Panc1 (cell line): ENCODE measurements at regions not wholly inside any gene's neighbourhood (a gene's known extent, or its start where the extent isn't known, plus 50 kb on each side); places are given as distances from the start of the nearest gene placed in this dataset.

ENCODE experiments used
- ATAC-seq: fragments of 200-7000 bp; cut with Tn5 transposase; 2 replicates; pipeline ENCODE4 v1.9.1; 2020; ENCODE audit warnings: mild to moderate bottlenecking, moderate library complexity
- BruUV-seq: library from RNA; stranded (reverse); fragments of 400-500 nt; replicated peaks from 2 replicates; lab custom pipeline; 2021; lab: Mats Ljungman, UMichigan
- CTCF ChIA-PET: fragments of 300-600 bp; sonication (Branson Sonifier 250); formaldehyde crosslinking; loops from one replicate; lab custom pipeline; 2022; ENCODE audit warnings: antibody characterized with exemption; lab: Charles Lee
- POLR2A ChIA-PET: fragments of 300-600 bp; sonication (Branson Sonifier 250); formaldehyde crosslinking; loops from one replicate; lab custom pipeline; 2022; ENCODE audit warnings: antibody characterized with exemption; lab: Charles Lee
- DNase-seq: peaks from one replicate; pipeline ENCODE4 v3.0.0-alpha.2; 2010; ENCODE audit warnings: low read depth, low spot score
- H3K27ac ChIP-seq: 2 replicates; pipeline ENCODE4 v1.5.1; 2011; ENCODE audit warnings: mild to moderate bottlenecking, low read length, inconsistent platforms
- H3K27me3 ChIP-seq: fragments of 200-500 bp; sonication (Bioruptor generic); 2 replicates; pipeline ENCODE4 v1.6.0; 2014; ENCODE audit warnings: low read length, inconsistent platforms; ENCODE audit not compliant: control insufficient read depth, insufficient read depth
- H3K36me3 ChIP-seq: fragments of 200-500 bp; sonication (Bioruptor generic); 2 replicates; pipeline ENCODE4 v1.5.1; 2014; ENCODE audit warnings: inconsistent platforms, mild to moderate bottlenecking, low read length, moderate library complexity; ENCODE audit not compliant: control insufficient read depth, insufficient read depth
- H3K4me1 ChIP-seq: 2 replicates; pipeline ENCODE4 v1.5.1; 2011; ENCODE audit warnings: inconsistent platforms, mild to moderate bottlenecking, low read length, moderate library complexity; ENCODE audit not compliant: control insufficient read depth, insufficient read depth
- H3K4me3 ChIP-seq, 2 experiments: 2 replicates each; pipeline ENCODE4 v1.5.1; 2011 to 2012; ENCODE audit warnings: low read depth in 2 of 2, low read length in 2 of 2, mild to moderate bottlenecking in 2 of 2, inconsistent platforms in 1 of 2, moderate library complexity in 1 of 2
- H3K9me3 ChIP-seq: fragments of 200-500 bp; sonication (Bioruptor generic); 2 replicates; pipeline ENCODE4 v1.5.1; 2014; ENCODE audit warnings: low read depth, mild to moderate bottlenecking, inconsistent platforms, low read length, moderate library complexity; ENCODE audit not compliant: control insufficient read depth, insufficient read depth
- CTCF ChIP-seq: fragments of 450-650 bp; IDR thresholded peaks from 2 replicates; pipeline ENCODE4 v1.5.1; 2017; ENCODE audit warnings: mild to moderate bottlenecking
- POLR2AphosphoS5 ChIP-seq: IDR thresholded peaks from 2 replicates; pipeline ENCODE4 v1.6.1; 2012; ENCODE audit warnings: mild to moderate bottlenecking, low read depth, low read length, moderate library complexity
- REST ChIP-seq, 2 experiments: IDR thresholded peaks; 2 replicates each; pipeline ENCODE4 v1.6.1; 2011 to 2012; ENCODE audit warnings: low read depth in 2 of 2, control low read depth in 1 of 2, low read length in 1 of 2, mild to moderate bottlenecking in 1 of 2, moderate library complexity in 1 of 2; ENCODE audit not compliant: insufficient read depth in 1 of 2
- SIN3A ChIP-seq: IDR thresholded peaks from 2 replicates; pipeline ENCODE4 v1.6.1; 2012; ENCODE audit warnings: low read depth, mild to moderate bottlenecking, low read length, moderate library complexity, borderline replicate concordance; ENCODE audit not compliant: insufficient read depth
- TCF7L2 ChIP-seq: IDR thresholded peaks from 2 replicates; pipeline ENCODE4 v1.6.1; 2011; ENCODE audit warnings: mild to moderate bottlenecking, low read depth, low read length, inconsistent platforms
- in situ Hi-C: cut with HindIII; loops from 2 replicates; pipeline ENCODE4 v1.10.0; 2016; ENCODE audit warnings: low sequenced_read_pairs, low pct_unique_long_range_greater_than_20kb
- intact Hi-C: fragments of 100-400 bp; cut with micrococcal nuclease; formaldehyde crosslinking; loops from one replicate; pipeline ENCODE4 v1.10.0; 2022; ENCODE audit not compliant: unreplicated experiment

DNA sequence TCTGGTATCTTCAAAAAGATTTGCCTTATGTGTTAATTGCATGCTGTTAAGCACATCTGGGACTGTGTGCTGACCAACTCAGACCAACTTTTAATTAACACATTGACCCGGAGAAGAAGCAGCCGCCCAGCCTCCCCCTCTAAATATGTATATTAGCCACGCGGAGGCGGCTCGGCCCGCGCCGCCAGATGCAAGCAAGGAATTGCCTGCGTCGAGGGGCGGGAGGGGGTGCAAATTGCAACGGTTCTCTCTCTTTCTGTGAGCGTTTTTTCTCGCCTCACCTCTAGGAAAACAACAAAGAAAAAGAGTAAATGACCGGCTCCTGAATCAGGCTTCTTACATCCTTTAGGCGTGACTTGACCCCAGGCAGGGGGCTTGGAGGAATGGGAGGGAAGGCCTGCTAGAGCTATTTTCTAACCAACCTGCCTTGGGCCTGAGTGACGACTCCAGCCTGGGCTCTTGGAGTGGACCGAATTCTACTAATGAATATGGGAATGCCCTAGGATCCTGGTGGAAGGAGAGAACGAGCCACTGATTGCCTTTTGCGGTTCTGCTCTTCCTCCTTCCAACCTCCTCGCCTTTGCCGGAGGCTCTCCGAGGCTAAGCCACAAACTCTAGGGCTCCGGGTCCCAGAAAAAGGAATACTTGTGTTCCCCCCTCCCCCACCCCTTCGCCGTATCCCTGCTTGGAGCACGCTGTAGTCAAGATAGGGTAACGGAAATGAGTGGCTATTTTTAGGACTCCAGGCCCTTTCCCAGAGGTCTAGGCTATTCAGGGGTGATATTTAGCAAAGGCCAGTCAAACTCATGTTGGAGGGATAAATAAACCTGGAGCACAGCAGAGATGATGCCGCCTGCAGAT lies 417.0 kb upstream of the ESRRG start:
- intact Hi-C loops: no loop called here
- POLR2A ChIA-PET: no interaction called here
- Histone ChIP-seq H3K27ac (no peak overlapping the region), H3K36me3 (no peaks in the 10 kb centered on the region), H3K27me3 (peaks cover 4% of the 10 kb centered on the region; the same call in 1 of the 2 replicates), H3K9me3 (no peaks in the 10 kb centered on the region), H3K4me1 (no peaks in the 10 kb centered on the region), H3K4me3 (no peak overlapping the region)
- DNase-seq: no peak
- no peak for ATAC-seq
- BruUV-seq: no TSS peak
- no peak for TF ChIP-seq SIN3A
- CTCF ChIA-PET: no interaction called here
- in situ Hi-C loops: no loop called here

DNA sequence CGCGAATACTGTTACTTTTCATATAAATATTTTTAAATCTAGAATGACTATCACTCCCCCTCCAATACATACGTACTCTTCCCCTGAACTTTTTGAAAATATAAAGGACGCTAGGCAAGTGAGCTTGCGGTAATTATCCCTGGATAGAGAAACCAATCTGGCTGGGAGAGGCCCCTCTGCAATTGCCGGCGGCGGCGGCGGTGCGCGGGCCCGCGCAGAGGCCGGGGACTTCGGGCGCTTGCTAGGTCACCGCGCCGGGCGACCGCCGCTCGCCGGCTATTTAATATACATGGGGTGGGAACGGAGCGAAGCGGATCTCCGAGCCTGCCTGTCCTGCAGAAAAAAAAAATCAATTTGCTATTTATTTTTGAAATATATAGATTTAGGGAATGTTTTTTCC lies 416.3 kb upstream of the ESRRG start:
- BruUV-seq: no TSS peak
- POLR2A ChIA-PET: no interaction called here
- ATAC-seq (no peak), DNase-seq (no peak)
- Histone ChIP-seq H3K4me1 (no peaks in the 10 kb centered on the region), H3K27ac (no peak overlapping the region), H3K9me3 (no peaks in the 10 kb centered on the region), H3K36me3 (no peaks in the 10 kb centered on the region), H3K4me3 (no peak overlapping the region), H3K27me3 (peaks cover 4% of the 10 kb centered on the region; the same call in 1 of the 2 replicates)
- CTCF ChIA-PET: no interaction called here
- no peak for TF ChIP-seq REST (IDR thresholded peaks at IDR 0.05; ENCODE audit: insufficient read depth in 1 of 2, low read depth in 2 of 2, low read length in 1 of 2)
- TF ChIP-seq POLR2AphosphoS5: no peak
- no peak for TF ChIP-seq CTCF
- TF ChIP-seq TCF7L2: no peak
- TF ChIP-seq SIN3A: no peak
- in situ Hi-C loops (no loop called here), intact Hi-C loops (no loop called here)
